OCI-LY7 (cell line): ENCODE measurements at regions not wholly inside any gene's neighbourhood (a gene's known extent, or its start where the extent isn't known, plus 50 kb on each side); places are given as distances from the start of the nearest gene placed in this dataset.
A peak's percentile ranks its signal among the peaks of the same experiment; 100 is the strongest.

Experiments
- BruUV-seq: library from RNA; stranded (reverse); fragments of 400-500 nt; replicated peaks from 2 replicates; lab custom pipeline; 2021; lab: Mats Ljungman, UMichigan
- CTCF ChIA-PET: fragments of 300-600 bp; sonication (Branson Sonifier 250); formaldehyde crosslinking; loops from one replicate; lab custom pipeline; 2022; ENCODE audit warnings: antibody characterized with exemption; ENCODE audit not compliant: unreplicated experiment; lab: Charles Lee
- POLR2A ChIA-PET: fragments of 300-600 bp; sonication (Branson Sonifier 250); formaldehyde crosslinking; loops from one replicate; lab custom pipeline; 2022; ENCODE audit warnings: antibody characterized with exemption; lab: Charles Lee
- DNase-seq: peaks from one replicate; pipeline ENCODE4 v3.0.0-alpha.2; 2015; ENCODE audit warnings: low spot score
- H2AFZ ChIP-seq: fragments of 200-600 bp; sonication (generic), shearing (Covaris generic); 2 replicates; pipeline ENCODE4 v1.6.1; 2014; ENCODE audit warnings: mild to moderate bottlenecking, antibody characterized with exemption, low read length, moderate library complexity
- H3K27ac ChIP-seq: fragments of 200-600 bp; sonication (generic); 2 replicates; pipeline ENCODE4 v1.5.1; 2014; ENCODE audit warnings: mixed run types, low read depth, mild to moderate bottlenecking, moderate library complexity, low read length, inconsistent platforms; ENCODE audit not compliant: poor library complexity, severe bottlenecking
- H3K36me3 ChIP-seq: fragments of 200-600 bp; sonication (generic); 2 replicates; pipeline ENCODE4 v1.6.1; 2014; ENCODE audit warnings: mild to moderate bottlenecking, antibody characterized with exemption, low read length, moderate library complexity, mixed read lengths; ENCODE audit not compliant: insufficient read depth
- H3K4me1 ChIP-seq: fragments of 200-600 bp; sonication (generic); 2 replicates; pipeline ENCODE4 v1.5.1; 2014; ENCODE audit warnings: mild to moderate bottlenecking, low read length; ENCODE audit not compliant: insufficient read depth, poor library complexity, severe bottlenecking
- H3K4me2 ChIP-seq: fragments of 200-600 bp; sonication (generic); 2 replicates; pipeline ENCODE4 v1.6.1; 2014; ENCODE audit warnings: mild to moderate bottlenecking, low read length
- H3K4me3 ChIP-seq: fragments of 200-600 bp; sonication (generic); 2 replicates; pipeline ENCODE4 v1.5.1; 2014; ENCODE audit warnings: mild to moderate bottlenecking, low read depth, low read length; ENCODE audit not compliant: poor library complexity, severe bottlenecking
- H3K79me2 ChIP-seq: fragments of 200-600 bp; sonication (generic); 2 replicates; pipeline ENCODE4 v1.6.1; 2016; ENCODE audit warnings: low read depth, mild to moderate bottlenecking, low read length, moderate library complexity, mixed read lengths; ENCODE audit not compliant: insufficient read depth
- H3K9me2 ChIP-seq: fragments of 200-600 bp; sonication (generic); 2 replicates; pipeline ENCODE4 v1.6.1; 2016; ENCODE audit warnings: mild to moderate bottlenecking, low read length, mixed read lengths; ENCODE audit not compliant: insufficient read depth
- H3K9me3 ChIP-seq: fragments of 200-600 bp; sonication (generic); 2 replicates; pipeline ENCODE4 v1.6.1; 2014; ENCODE audit warnings: mild to moderate bottlenecking, mixed run types, low read length, mixed read lengths
- H4K20me1 ChIP-seq: fragments of 200-600 bp; sonication (generic); 2 replicates; pipeline ENCODE4 v1.6.1; 2014; ENCODE audit warnings: mild to moderate bottlenecking, antibody characterized with exemption, low read length, moderate library complexity, mixed read lengths; ENCODE audit not compliant: insufficient read depth
- EZH2phosphoT487 ChIP-seq: fragments of 200-600 bp; sonication (generic); IDR thresholded peaks from 2 replicates; pipeline ENCODE4 v1.6.1; 2018; ENCODE audit warnings: low read depth, borderline replicate concordance, mild to moderate bottlenecking, mixed run types, antibody characterized with exemption, low read length, moderate library complexity, mixed read lengths
- intact Hi-C: fragments of 100-400 bp; cut with micrococcal nuclease; formaldehyde crosslinking; loops from one replicate; pipeline ENCODE4 v1.10.0; 2022; ENCODE audit not compliant: unreplicated experiment
- TF ChIP-seq, protein P1 (sequence below): fragments of 200-600 bp; sonication (generic); conservative IDR thresholded peaks from 2 replicates; pipeline ENCODE4 v1.5.1; 2014; ENCODE audit warnings: mild to moderate bottlenecking, antibody characterized with exemption, low read length, moderate library complexity, mixed read lengths

DNA sequence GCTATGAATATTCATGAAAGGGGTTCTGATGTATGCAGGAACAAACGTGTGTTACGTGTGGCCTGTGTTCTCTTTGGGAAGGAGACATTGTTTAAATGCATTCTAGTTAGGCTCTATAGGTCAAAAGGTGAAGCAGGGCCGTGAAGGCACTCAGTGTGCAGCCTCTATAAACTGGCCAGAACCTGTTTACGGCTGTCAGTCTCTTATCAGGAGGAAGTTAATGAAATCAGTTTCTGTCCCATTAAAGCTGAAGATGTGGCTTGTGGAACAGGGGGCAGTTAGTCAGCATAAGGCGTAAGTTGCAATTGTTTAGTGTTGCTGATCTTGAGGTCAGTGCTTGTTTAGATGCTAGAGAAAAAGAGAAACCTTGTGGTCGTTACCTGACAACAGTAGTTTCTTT is 111.5 kb upstream of the KCNG1 start:
- no peaks in the 10 kb centered on the region for H3K9me3 ChIP-seq
- no TSS peak for BruUV-seq
- no peaks in the 10 kb centered on the region for H3K79me2 ChIP-seq
- no peak overlapping the region for H3K4me2 ChIP-seq
- no peaks in the 10 kb centered on the region for H4K20me1 ChIP-seq
- CTCF ChIA-PET = no interaction called here
- no peaks in the 10 kb centered on the region for H3K9me2 ChIP-seq
- no peaks in the 10 kb centered on the region for H3K36me3 ChIP-seq
- DNase-seq = no peak
- intact Hi-C loops = no loop called here
- no peak overlapping the region for H3K27ac ChIP-seq
- H3K4me1 ChIP-seq = peaks cover 6% of the 10 kb centered on the region
- H2AFZ ChIP-seq = peak overlapping the region; percentile 55; the same call in 1 of the 2 replicates
- TF ChIP-seq, protein P1, sequence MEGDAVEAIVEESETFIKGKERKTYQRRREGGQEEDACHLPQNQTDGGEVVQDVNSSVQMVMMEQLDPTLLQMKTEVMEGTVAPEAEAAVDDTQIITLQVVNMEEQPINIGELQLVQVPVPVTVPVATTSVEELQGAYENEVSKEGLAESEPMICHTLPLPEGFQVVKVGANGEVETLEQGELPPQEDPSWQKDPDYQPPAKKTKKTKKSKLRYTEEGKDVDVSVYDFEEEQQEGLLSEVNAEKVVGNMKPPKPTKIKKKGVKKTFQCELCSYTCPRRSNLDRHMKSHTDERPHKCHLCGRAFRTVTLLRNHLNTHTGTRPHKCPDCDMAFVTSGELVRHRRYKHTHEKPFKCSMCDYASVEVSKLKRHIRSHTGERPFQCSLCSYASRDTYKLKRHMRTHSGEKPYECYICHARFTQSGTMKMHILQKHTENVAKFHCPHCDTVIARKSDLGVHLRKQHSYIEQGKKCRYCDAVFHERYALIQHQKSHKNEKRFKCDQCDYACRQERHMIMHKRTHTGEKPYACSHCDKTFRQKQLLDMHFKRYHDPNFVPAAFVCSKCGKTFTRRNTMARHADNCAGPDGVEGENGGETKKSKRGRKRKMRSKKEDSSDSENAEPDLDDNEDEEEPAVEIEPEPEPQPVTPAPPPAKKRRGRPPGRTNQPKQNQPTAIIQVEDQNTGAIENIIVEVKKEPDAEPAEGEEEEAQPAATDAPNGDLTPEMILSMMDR = no peak
- no peak for TF ChIP-seq EZH2phosphoT487
- no peak overlapping the region for H3K4me3 ChIP-seq
- POLR2A ChIA-PET = no interaction called here

DNA sequence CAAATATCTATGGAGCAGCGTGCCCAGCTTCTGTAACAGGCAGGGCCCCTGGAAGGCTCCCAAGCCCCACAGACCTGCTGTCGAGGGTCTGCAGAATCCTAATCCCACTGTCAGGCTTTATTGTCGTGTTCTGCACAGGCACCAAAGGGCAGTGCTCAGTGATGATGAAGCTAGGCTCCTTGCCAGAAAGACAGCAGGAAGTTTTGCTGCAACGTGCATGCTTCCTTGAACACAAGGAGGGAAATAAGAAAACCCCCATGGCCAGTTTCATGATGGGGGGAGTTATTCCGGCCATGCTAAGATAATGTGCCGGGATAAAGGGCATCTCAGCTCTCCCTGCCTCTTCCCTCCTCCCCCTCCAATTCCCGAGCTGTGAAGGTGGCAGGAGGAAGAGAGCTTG is 109.4 kb upstream of the KCNG1 start:
- H3K4me1 ChIP-seq = peaks cover 21% of the 10 kb centered on the region
- no peak for DNase-seq
- H3K79me2 ChIP-seq = no peaks in the 10 kb centered on the region
- H3K4me3 ChIP-seq = no peak overlapping the region
- TF ChIP-seq, protein P1 = no peak
- TF ChIP-seq EZH2phosphoT487 = no peak
- H4K20me1 ChIP-seq = no peaks in the 10 kb centered on the region
- H3K27ac ChIP-seq = no peak overlapping the region
- POLR2A ChIA-PET = no interaction called here
- H2AFZ ChIP-seq = no peak overlapping the region
- no TSS peak for BruUV-seq
- intact Hi-C loops = no loop called here
- no peaks in the 10 kb centered on the region for H3K9me2 ChIP-seq
- no peaks in the 10 kb centered on the region for H3K36me3 ChIP-seq
- no peak overlapping the region for H3K4me2 ChIP-seq
- H3K9me3 ChIP-seq = no peaks in the 10 kb centered on the region
- CTCF ChIA-PET = no interaction called here

DNA sequence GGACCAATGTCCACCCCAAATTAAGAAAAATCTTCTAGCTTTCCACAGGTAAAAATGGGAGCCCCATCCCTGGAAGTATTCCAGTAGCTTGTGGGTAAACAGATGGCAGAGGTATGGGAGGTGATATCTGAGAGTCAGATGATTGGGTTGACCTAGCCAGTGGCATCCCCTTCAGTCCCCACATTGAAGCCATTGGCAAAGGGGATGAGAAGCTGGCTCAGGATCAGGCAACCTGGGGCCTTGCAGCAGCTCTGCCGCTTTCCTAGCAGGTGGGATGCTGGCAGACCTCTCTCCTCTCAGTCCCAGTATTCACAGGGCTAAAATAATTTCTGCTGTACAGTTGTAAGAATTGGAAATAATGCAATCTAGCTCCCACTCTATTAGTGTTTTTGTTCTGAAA is 108.9 kb upstream of the KCNG1 start:
- H3K9me2 ChIP-seq = no peaks in the 10 kb centered on the region
- no peaks in the 10 kb centered on the region for H4K20me1 ChIP-seq
- BruUV-seq = no TSS peak
- TF ChIP-seq, protein P1 = no peak
- TF ChIP-seq EZH2phosphoT487 = no peak
- no peak overlapping the region for H3K4me3 ChIP-seq
- no peak overlapping the region for H3K4me2 ChIP-seq
- no peaks in the 10 kb centered on the region for H3K79me2 ChIP-seq
- intact Hi-C loops = no loop called here
- DNase-seq = no peak
- ChIA-PET CTCF (no interaction called here), POLR2A (no interaction called here)
- no peak overlapping the region for H2AFZ ChIP-seq
- no peaks in the 10 kb centered on the region for H3K36me3 ChIP-seq
- H3K9me3 ChIP-seq = no peaks in the 10 kb centered on the region
- peaks cover 21% of the 10 kb centered on the region for H3K4me1 ChIP-seq
- H3K27ac ChIP-seq = no peak overlapping the region
